Upper lobe of right lung (tissue), 1 donor: ENCODE measurements at regions not wholly inside any gene's neighbourhood (a gene's known extent, or its start where the extent isn't known, plus 50 kb on each side); places are given as distances from the start of the nearest gene placed in this dataset.

Experiments used
- ATAC-seq: fragments of 200-7000 bp; cut with Tn5 transposase; one replicate; pipeline ENCODE4 v1.9.1; 2020; ENCODE audit warnings: mild to moderate bottlenecking, moderate library complexity
- DNase-seq: peaks from one replicate; pipeline ENCODE4 v3.0.0-alpha.2; 2020
- H3K27ac ChIP-seq: fragments of 200-600 bp; one replicate; pipeline ENCODE4 v1.8.0; 2022
- H3K27me3 ChIP-seq: fragments of 200-600 bp; one replicate; pipeline ENCODE4 v1.8.0; 2022; ENCODE audit warnings: mild to moderate bottlenecking
- H3K36me3 ChIP-seq: fragments of 200-600 bp; one replicate; pipeline ENCODE4 v1.8.0; 2022
- H3K4me1 ChIP-seq: fragments of 200-600 bp; one replicate; pipeline ENCODE4 v1.8.0; 2022
- H3K4me3 ChIP-seq: fragments of 200-600 bp; one replicate; pipeline ENCODE4 v1.8.0; 2022; ENCODE audit warnings: mild to moderate bottlenecking
- H3K9me3 ChIP-seq: fragments of 200-600 bp; one replicate; pipeline ENCODE4 v1.8.0; 2022
- intact Hi-C: fragments of 100-400 bp; cut with DNase I; formaldehyde crosslinking; loops from one replicate; pipeline ENCODE4 v1.11.0; 2022
- TF ChIP-seq, protein P1 (sequence below): fragments of 200-600 bp; IDR thresholded peaks from one replicate; pipeline ENCODE4 v1.8.0; 2022; ENCODE audit warnings: antibody characterized with exemption
- donor health status: DM: no; HTN: yes; CAD: no; lungs with severe emphysema.

DNA sequence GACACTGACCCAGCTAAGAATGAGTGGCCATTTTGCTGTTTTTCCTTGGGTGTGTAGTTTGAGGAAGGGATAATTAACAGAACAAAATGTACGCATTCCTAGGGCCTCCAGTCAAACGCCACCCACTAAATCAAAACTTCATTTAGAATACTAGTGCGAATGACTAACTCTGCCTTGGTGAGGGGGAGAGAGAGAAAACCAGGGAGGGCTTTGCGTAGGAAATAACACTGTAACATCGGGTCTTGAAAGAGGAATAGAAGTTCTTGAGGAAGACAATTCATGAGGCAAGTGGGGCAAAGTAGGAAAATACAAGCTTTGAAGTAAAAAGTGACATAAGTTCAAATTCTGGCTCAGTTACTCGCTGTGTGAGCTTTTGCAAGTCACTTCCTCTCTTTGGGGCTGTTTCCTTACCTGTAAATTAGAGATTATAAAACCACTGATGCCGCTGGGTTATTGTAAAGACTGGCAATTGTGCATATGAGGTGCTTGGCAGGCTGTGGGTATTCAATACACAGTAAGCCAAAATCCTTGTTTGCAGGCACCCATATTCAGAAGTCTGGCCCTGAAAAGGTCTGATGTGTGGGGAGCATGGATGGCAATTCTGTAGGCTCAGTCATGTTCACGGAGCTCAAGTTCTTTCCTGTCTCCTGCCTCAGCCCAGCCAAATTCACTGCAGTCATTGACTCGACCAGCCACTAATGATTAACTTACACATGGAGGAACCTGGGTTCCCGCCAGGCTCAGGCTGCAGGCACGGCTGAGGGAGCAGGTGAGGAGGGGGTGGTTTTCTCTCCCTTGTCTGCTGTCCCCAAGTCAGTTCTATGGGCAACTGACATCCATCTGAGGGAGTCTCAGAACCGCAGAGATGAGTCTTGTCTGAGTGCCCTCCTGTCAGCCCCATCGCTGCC lies 140.3 kb upstream of the CSF3R start:
- DNase-seq (no peak), ATAC-seq (peak; percentile 8)
- Histone ChIP-seq H3K27me3 (peaks cover 21% of the 10 kb centered on the region), H3K9me3 (no peaks in the 10 kb centered on the region), H3K4me3 (no peak overlapping the region), H3K4me1 (no peaks in the 10 kb centered on the region), H3K36me3 (no peaks in the 10 kb centered on the region), H3K27ac (no peak overlapping the region)
- intact Hi-C loops, result no loop called here
- TF ChIP-seq, protein P1, sequence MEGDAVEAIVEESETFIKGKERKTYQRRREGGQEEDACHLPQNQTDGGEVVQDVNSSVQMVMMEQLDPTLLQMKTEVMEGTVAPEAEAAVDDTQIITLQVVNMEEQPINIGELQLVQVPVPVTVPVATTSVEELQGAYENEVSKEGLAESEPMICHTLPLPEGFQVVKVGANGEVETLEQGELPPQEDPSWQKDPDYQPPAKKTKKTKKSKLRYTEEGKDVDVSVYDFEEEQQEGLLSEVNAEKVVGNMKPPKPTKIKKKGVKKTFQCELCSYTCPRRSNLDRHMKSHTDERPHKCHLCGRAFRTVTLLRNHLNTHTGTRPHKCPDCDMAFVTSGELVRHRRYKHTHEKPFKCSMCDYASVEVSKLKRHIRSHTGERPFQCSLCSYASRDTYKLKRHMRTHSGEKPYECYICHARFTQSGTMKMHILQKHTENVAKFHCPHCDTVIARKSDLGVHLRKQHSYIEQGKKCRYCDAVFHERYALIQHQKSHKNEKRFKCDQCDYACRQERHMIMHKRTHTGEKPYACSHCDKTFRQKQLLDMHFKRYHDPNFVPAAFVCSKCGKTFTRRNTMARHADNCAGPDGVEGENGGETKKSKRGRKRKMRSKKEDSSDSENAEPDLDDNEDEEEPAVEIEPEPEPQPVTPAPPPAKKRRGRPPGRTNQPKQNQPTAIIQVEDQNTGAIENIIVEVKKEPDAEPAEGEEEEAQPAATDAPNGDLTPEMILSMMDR, result no peak

DNA sequence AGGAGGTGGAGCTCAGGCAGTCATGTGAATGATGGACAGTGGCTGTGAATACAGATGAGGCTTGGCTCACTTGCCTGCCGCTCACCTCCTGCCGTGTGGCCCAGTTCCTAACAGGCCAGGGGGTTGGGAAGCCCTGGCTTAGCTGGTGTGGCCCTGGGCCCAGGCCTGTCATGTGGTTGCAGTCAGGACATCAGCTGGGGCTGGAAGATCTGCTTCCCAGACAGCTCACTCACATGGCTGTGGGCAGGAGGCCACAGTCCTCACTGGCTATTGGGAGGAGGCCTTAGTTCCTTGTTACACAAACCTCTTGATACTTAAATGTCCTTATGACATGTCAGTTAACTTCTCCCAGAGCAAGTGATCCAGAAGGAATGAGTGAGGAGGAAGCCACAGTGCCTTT lies 138.8 kb upstream of the CSF3R start:
- Histone ChIP-seq H3K4me1 (no peaks in the 10 kb centered on the region), H3K36me3 (no peaks in the 10 kb centered on the region), H3K9me3 (no peaks in the 10 kb centered on the region), H3K27me3 (peaks cover 13% of the 10 kb centered on the region), H3K4me3 (no peak overlapping the region), H3K27ac (no peak overlapping the region)
- TF ChIP-seq, protein P1, result no peak
- DNase-seq, result no peak
- intact Hi-C loops, result no loop called here
- no peak for ATAC-seq

DNA sequence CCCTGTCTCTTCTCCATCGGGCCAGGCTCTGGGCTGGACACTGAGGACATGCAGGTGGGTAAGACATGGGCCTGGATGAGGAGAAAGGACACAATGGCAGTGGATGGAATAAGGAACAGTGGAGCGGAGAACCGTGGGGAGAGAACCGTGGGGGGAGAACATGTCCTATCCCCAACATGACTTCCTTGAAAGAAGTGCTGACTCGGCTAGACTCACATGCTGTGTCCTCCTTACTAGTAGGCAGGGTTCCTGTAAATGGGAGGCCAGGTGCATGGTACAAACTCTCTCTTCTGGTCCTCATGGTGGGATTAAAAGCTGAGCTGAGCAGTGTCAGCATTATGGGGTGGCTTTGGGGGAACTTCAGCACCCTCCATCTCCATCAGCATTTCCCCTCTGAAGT lies 137.4 kb upstream of the CSF3R start:
- no peak for ATAC-seq
- Histone ChIP-seq H3K4me3 (no peak overlapping the region), H3K27ac (no peak overlapping the region), H3K27me3 (peaks cover 8% of the 10 kb centered on the region), H3K36me3 (no peaks in the 10 kb centered on the region), H3K9me3 (no peaks in the 10 kb centered on the region), H3K4me1 (no peaks in the 10 kb centered on the region)
- TF ChIP-seq, protein P1, result no peak
- DNase-seq, result no peak
- intact Hi-C loops, result no loop called here

DNA sequence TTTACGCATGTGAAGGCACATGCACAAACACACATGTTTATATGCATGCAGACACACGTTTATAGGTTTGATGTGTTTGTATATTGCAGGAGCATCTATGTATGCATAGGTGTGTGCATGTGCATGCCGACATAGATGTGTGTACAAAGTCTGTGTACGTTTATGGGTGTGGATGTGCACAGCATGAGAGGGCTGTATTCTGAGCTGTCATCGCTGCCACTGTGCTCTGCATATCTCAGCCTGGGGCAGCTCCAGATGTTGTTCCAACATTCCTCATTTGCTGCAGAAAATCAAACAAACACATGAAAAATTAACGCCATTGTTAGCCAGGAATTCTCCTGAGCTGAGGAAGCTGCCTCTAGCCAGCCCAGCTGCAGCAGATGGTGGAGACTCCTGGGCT lies 132.3 kb upstream of the CSF3R start:
- DNase-seq (no peak), ATAC-seq (no peak)
- Histone ChIP-seq H3K27ac (no peak overlapping the region), H3K27me3 (no peaks in the 10 kb centered on the region), H3K4me3 (no peak overlapping the region), H3K36me3 (no peaks in the 10 kb centered on the region), H3K4me1 (no peaks in the 10 kb centered on the region), H3K9me3 (no peaks in the 10 kb centered on the region)
- intact Hi-C loops, result no loop called here
- TF ChIP-seq, protein P1, result no peak

DNA sequence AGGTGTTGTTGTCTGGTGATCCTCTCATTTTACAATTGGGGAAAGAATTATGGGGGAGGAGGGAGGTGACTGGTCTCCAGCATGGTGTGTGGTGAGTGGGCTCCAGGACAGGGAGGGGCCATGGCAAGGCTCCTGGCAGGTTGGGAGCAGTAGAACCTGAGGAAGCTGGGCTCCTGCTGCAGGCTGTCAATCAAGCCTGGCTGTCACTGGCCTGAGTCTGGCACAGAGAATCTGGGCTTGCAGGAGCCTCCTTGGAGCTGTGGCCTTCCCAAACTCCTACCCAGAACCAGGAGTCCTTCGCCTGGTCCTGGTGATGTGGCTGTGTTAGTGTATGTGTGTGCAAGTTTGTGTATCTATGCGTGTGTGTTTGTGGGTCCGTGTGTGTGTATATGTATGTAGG lies 131.9 kb upstream of the CSF3R start:
- H3K27ac ChIP-seq, result no peak overlapping the region
- intact Hi-C loops, result no loop called here
- no peaks in the 10 kb centered on the region for H3K4me1 ChIP-seq
- H3K27me3 ChIP-seq, result no peaks in the 10 kb centered on the region
- H3K4me3 ChIP-seq, result no peak overlapping the region
- TF ChIP-seq, protein P1, result no peak
- DNase-seq, result no peak
- no peak for ATAC-seq
- H3K9me3 ChIP-seq, result no peaks in the 10 kb centered on the region
- no peaks in the 10 kb centered on the region for H3K36me3 ChIP-seq
